Testis (tissue), 2 donors: ENCODE measurements at regions not wholly inside any gene's neighbourhood (a gene's known extent, or its start where the extent isn't known, plus 50 kb on each side); places are given as distances from the start of the nearest gene placed in this dataset.

ENCODE experiments used
- DNase-seq: peaks from one replicate; pipeline ENCODE4 v3.0.0-alpha.2; 2019
- H3K27ac ChIP-seq, 2 donors: fragments of 200-600 bp; sonication (generic); one replicate each; pipeline ENCODE4 v1.5.1; 2019
- H3K27me3 ChIP-seq: fragments of 200-600 bp; sonication (generic); one replicate; pipeline ENCODE4 v1.5.1; 2019
- H3K36me3 ChIP-seq: fragments of 200-600 bp; sonication (generic); one replicate; pipeline ENCODE4 v1.5.1; 2017; ENCODE audit warnings: low read depth; ENCODE audit errors: missing control alignments
- H3K4me1 ChIP-seq: fragments of 200-600 bp; sonication (generic); one replicate; pipeline ENCODE4 v1.5.1; 2019
- H3K4me3 ChIP-seq, 2 donors: fragments of 200-600 bp; sonication (generic); one replicate each; pipeline ENCODE4 v1.5.1; 2017 to 2019
- H3K9me3 ChIP-seq: fragments of 200-600 bp; sonication (generic); one replicate; pipeline ENCODE4 v1.5.1; 2017
- POLR2A ChIP-seq: fragments of 450-650 bp; IDR thresholded peaks from one replicate; pipeline ENCODE4 v1.6.1; 2017; ENCODE audit warnings: antibody characterized with exemption, mild to moderate bottlenecking, moderate library complexity
- WGBS, 2 donors: methylation state at CpG; one replicate each; pipeline ENCODE4 v1.1.5; 2018; 5-methylcytosine and 5-hydroxymethylcytosine counted together
- intact Hi-C: fragments of 100-400 bp; cut with DNase I; formaldehyde crosslinking; loops from one replicate; pipeline ENCODE4 v1.15.1; 2023; ENCODE audit warnings: low total_unique reads
- TF ChIP-seq, protein P1 (sequence below), 3 experiments: fragments of 450-650 bp in 2 of 3; fragments of 200-600 bp in 1 of 3; sonication (generic) in 1 of 3; IDR thresholded peaks; one replicate each; pipeline ENCODE4 v1.5.1; 2016 to 2019; ENCODE audit warnings: antibody characterized with exemption in 3 of 3, mild to moderate bottlenecking in 2 of 3, moderate library complexity in 1 of 3

DNA sequence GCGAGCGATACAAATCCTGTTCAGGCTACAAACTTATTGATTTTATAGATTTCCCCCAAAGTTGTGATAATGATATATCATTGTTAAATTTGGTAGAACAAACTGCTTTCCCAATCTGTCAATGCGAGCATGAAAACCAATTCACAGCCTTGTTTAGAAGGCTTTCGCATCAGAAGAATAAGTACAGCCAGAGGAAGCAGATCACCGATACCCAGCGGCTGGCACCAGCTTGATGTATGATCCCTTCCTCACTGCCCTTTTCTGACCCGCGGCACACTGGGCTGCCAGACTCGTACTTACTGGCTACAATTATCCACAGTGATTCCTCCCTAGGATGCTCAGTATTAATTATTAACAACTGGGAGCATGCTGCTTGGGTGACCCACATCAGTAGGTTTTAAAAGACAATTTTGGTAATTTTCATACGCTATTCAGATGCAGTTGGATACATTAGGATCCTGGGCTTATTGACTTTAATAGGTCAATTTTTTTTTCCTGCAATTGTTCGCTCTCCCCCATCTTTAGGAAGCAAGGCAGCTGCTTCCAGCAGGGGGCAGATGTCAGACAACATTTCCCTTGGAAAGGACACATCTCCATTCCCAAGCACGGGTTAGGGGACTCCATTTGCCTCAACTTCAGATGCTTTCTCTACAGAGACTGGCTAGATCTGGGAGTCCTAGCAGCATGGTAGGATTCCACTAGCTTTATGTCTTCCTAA is 582.7 kb upstream of the PSMD7 start:
- DNase-seq = peak; percentile 55
- H3K36me3 ChIP-seq = no peaks in the 10 kb centered on the region
- WGBS, 2 donors = 63 to 78% methylated on average over 12 of the region's 12 CpGs
- H3K4me1 ChIP-seq = no peaks in the 10 kb centered on the region
- H3K27me3 ChIP-seq = no peaks in the 10 kb centered on the region
- TF ChIP-seq, protein P1, sequence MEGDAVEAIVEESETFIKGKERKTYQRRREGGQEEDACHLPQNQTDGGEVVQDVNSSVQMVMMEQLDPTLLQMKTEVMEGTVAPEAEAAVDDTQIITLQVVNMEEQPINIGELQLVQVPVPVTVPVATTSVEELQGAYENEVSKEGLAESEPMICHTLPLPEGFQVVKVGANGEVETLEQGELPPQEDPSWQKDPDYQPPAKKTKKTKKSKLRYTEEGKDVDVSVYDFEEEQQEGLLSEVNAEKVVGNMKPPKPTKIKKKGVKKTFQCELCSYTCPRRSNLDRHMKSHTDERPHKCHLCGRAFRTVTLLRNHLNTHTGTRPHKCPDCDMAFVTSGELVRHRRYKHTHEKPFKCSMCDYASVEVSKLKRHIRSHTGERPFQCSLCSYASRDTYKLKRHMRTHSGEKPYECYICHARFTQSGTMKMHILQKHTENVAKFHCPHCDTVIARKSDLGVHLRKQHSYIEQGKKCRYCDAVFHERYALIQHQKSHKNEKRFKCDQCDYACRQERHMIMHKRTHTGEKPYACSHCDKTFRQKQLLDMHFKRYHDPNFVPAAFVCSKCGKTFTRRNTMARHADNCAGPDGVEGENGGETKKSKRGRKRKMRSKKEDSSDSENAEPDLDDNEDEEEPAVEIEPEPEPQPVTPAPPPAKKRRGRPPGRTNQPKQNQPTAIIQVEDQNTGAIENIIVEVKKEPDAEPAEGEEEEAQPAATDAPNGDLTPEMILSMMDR (IDR thresholded peaks at IDR 0.05) = peak in 1 of 3 experiments; percentile 34
- TF ChIP-seq POLR2A = no peak
- intact Hi-C loops = no loop called here
- no peak overlapping the region for H3K4me3 ChIP-seq
- no peaks in the 10 kb centered on the region for H3K9me3 ChIP-seq
- no peak overlapping the region for H3K27ac ChIP-seq

DNA sequence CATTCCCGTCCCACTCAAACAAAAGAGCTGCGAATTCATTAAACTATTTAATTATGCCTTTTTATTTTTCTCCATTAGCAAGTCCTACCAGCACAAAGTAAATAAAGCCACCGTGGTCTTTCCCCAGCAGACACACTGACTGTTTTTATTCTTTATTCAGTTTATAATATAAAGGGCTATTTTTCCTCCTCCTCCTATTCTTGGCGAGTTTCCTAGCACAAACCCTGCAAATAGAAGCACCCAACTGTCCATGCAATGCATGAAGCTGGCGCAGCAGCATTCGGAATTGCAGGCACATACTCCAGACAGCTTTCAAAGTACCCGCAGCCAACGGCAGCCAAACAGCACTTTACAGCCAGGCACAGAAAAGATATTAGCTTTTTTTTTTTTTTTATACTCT is 583.4 kb upstream of the PSMD7 start:
- 54 to 61% methylated on average over 8 of the region's 8 CpGs for WGBS, 2 donors
- TF ChIP-seq, protein P1 (IDR thresholded peaks at IDR 0.05) = no peak
- TF ChIP-seq POLR2A = no peak
- no peaks in the 10 kb centered on the region for H3K36me3 ChIP-seq
- H3K27me3 ChIP-seq = no peaks in the 10 kb centered on the region
- no peak for DNase-seq
- H3K4me3 ChIP-seq = no peak overlapping the region
- intact Hi-C loops = no loop called here
- H3K4me1 ChIP-seq = no peaks in the 10 kb centered on the region
- H3K9me3 ChIP-seq = no peaks in the 10 kb centered on the region
- no peak overlapping the region for H3K27ac ChIP-seq

DNA sequence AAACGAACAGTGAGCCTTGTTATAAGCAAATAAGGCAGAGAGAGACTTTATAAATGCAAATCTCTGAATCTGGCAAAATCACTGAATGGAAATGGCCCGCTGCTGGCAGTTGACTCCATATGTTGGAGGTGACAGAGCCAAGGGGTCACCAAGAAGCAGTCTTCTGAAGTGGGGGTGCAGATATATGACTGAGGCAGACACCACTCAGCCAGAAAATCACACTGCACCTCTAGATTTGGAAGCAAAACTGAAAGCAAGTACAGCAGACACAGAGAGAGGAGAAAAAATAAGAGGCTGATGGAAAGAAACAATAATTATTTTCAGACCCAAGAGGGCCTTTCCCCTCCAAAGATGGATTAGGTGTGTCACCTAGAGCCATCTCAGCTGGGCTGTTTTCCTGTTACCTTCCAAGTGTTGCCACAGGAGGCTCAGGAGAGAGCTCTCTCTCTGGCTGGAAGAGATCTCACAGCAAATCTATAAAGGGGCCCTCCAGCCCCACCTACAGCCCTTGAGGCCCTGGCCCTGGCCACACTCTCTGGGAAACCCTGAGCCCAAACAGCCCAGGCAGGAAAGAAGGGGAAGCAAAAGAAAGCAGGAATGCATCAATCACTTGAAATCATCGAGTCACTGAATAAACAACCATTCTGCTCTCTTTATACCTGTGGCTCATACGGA is 585.1 kb upstream of the PSMD7 start:
- Histone ChIP-seq H3K27ac (no peak overlapping the region), H3K4me1 (no peaks in the 10 kb centered on the region), H3K9me3 (no peaks in the 10 kb centered on the region), H3K27me3 (no peaks in the 10 kb centered on the region), H3K4me3 (no peak overlapping the region), H3K36me3 (no peaks in the 10 kb centered on the region)
- no peak for DNase-seq
- no peak for TF ChIP-seq POLR2A
- TF ChIP-seq, protein P1 (IDR thresholded peaks at IDR 0.05) = no peak
- WGBS, 2 donors = 61 to 74% methylated on average over 4 of the region's 4 CpGs
- intact Hi-C loops = no loop called here

DNA sequence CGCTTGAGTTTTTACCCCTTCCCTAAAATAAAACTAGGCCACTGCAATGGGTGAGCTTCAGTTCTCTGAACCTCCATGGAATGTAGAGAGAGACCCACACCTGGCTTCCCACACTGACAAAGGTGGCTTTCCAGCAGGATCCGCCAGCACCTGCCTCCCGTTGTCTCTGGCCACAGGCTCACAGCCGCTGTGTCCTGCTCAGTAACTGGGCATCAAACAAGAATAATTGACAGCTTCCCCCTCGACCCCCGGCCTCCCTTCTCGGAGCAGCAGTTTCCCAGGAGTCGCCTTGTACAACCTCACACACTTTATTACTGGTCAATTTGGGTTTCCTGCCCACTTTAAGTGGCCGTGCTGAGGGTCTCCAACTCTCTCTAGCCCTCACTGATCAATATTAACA is 586.1 kb upstream of the PSMD7 start:
- H3K27ac ChIP-seq = no peak overlapping the region
- H3K27me3 ChIP-seq = no peaks in the 10 kb centered on the region
- WGBS, 2 donors = 79% methylated on average over 9 of the region's 9 CpGs
- TF ChIP-seq, protein P1 (IDR thresholded peaks at IDR 0.05) = no peak
- TF ChIP-seq POLR2A = no peak
- no peaks in the 10 kb centered on the region for H3K4me1 ChIP-seq
- no peak for DNase-seq
- H3K9me3 ChIP-seq = no peaks in the 10 kb centered on the region
- H3K36me3 ChIP-seq = no peaks in the 10 kb centered on the region
- intact Hi-C loops = no loop called here
- no peak overlapping the region for H3K4me3 ChIP-seq
